Natural killer cell (primary cell): ENCODE measurements at regions not wholly inside any gene's neighbourhood (a gene's known extent, or its start where the extent isn't known, plus 50 kb on each side); places are given as distances from the start of the nearest gene placed in this dataset.
A peak's percentile ranks its signal among the peaks of the same experiment; 100 is the strongest.

ENCODE experiments used
- ATAC-seq, 3 donors: fragments of 150-1000 bp in 2 of 3; fragments of 200-7000 bp in 1 of 3; cut with Tn5 transposase; 1 replicate in 1 of 3; 2 replicates in 2 of 3; pipeline ENCODE4 v1.10.0; 2021; ENCODE audit warnings: mild to moderate bottlenecking in 2 of 3, moderate library complexity in 2 of 3
- DNase-seq, 2 donors: peaks; one replicate each; pipeline versions ENCODE4 v3.0.0 to v3.0.0-alpha.2; 2013 to 2021; ENCODE audit warnings: mixed read lengths in 1 of 2
- H3K27ac ChIP-seq: one replicate; pipeline ENCODE4 v1.5.1; 2013; ENCODE audit warnings: mild to moderate bottlenecking, low read length
- H3K27me3 ChIP-seq: one replicate; pipeline ENCODE4 v1.6.1; 2013; ENCODE audit warnings: low read length; ENCODE audit not compliant: control insufficient read depth, insufficient read depth
- H3K36me3 ChIP-seq: one replicate; pipeline ENCODE4 v1.6.1; 2013; ENCODE audit warnings: low read length; ENCODE audit not compliant: control insufficient read depth, insufficient read depth
- H3K4me1 ChIP-seq: one replicate; pipeline ENCODE4 v1.6.1; 2013; ENCODE audit warnings: low read length; ENCODE audit not compliant: control insufficient read depth, insufficient read depth
- H3K4me3 ChIP-seq: one replicate; pipeline ENCODE4 v1.5.1; 2013; ENCODE audit warnings: low read length
- H3K9me3 ChIP-seq: one replicate; pipeline ENCODE4 v1.6.1; 2013; ENCODE audit warnings: low read length; ENCODE audit not compliant: control insufficient read depth, insufficient read depth
- H3K27ac Mint-ChIP-seq, 2 donors: one replicate each; pipeline ENCODE4 v1.8.0; 2022; ENCODE audit warnings: mild to moderate bottlenecking in 2 of 2, mixed read lengths in 2 of 2, moderate library complexity in 1 of 2
- H3K27me3 Mint-ChIP-seq, 2 donors: one replicate each; pipeline ENCODE4 v1.8.0; 2022; ENCODE audit warnings: low read depth in 2 of 2, mixed read lengths in 2 of 2
- H3K36me3 Mint-ChIP-seq: one replicate; pipeline ENCODE4 v1.8.0; 2022; ENCODE audit warnings: mixed read lengths
- H3K4me1 Mint-ChIP-seq, 2 donors: one replicate each; pipeline ENCODE4 v1.8.0; 2022; ENCODE audit warnings: mixed read lengths in 2 of 2
- H3K4me3 Mint-ChIP-seq: one replicate; pipeline ENCODE4 v1.8.0; 2022; ENCODE audit warnings: mild to moderate bottlenecking, moderate library complexity, mixed read lengths
- H3K9me3 Mint-ChIP-seq, 2 donors: one replicate each; pipeline ENCODE4 v1.8.0; 2022; ENCODE audit warnings: mixed read lengths in 2 of 2
- WGBS: methylation state at CpG from one replicate; pipeline ENCODE4 v1.1.7; 2013; ENCODE audit warnings: missing lambda C conversion rate; ENCODE audit not compliant: insufficient coverage; 5-methylcytosine and 5-hydroxymethylcytosine counted together
- intact Hi-C: fragments of 100-400 bp; cut with micrococcal nuclease; formaldehyde crosslinking; loops from one replicate; pipeline ENCODE4 v1.14.2; 2022
- TF ChIP-seq, protein P1 (sequence below): fragments of 200-600 bp; IDR thresholded peaks from one replicate; pipeline ENCODE4 v1.8.0; 2022; ENCODE audit warnings: antibody characterized with exemption

- Mint-ChIP-seq H3K4me1 (no peaks in the 10 kb centered on the region), H3K36me3 (no peaks in the 10 kb centered on the region), H3K9me3 (no peaks in the 10 kb centered on the region), H3K27me3 (peaks cover 5 to 13% of the 10 kb centered on the region in 2 donors), H3K27ac (no peak overlapping the region), H3K4me3 (no peak overlapping the region)
- TF ChIP-seq, protein P1, sequence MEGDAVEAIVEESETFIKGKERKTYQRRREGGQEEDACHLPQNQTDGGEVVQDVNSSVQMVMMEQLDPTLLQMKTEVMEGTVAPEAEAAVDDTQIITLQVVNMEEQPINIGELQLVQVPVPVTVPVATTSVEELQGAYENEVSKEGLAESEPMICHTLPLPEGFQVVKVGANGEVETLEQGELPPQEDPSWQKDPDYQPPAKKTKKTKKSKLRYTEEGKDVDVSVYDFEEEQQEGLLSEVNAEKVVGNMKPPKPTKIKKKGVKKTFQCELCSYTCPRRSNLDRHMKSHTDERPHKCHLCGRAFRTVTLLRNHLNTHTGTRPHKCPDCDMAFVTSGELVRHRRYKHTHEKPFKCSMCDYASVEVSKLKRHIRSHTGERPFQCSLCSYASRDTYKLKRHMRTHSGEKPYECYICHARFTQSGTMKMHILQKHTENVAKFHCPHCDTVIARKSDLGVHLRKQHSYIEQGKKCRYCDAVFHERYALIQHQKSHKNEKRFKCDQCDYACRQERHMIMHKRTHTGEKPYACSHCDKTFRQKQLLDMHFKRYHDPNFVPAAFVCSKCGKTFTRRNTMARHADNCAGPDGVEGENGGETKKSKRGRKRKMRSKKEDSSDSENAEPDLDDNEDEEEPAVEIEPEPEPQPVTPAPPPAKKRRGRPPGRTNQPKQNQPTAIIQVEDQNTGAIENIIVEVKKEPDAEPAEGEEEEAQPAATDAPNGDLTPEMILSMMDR = no peak
- ATAC-seq (no peak), DNase-seq (no peak)
- H3K4me3 ChIP-seq = no peak overlapping the region
- no peaks in the 10 kb centered on the region for H3K9me3 ChIP-seq
- H3K27ac ChIP-seq = no peak overlapping the region
- H3K4me1 ChIP-seq = no peaks in the 10 kb centered on the region
- H3K27me3 ChIP-seq = peaks cover 2% of the 10 kb centered on the region
- 60% methylated on average over 2 of the region's 2 CpGs for WGBS
- no peaks in the 10 kb centered on the region for H3K36me3 ChIP-seq
- intact Hi-C loops = no loop called here
These were observed 88.9 kb upstream of the PMAIP1 start for GRCh38 chr18:59810735-59811520.

DNA sequence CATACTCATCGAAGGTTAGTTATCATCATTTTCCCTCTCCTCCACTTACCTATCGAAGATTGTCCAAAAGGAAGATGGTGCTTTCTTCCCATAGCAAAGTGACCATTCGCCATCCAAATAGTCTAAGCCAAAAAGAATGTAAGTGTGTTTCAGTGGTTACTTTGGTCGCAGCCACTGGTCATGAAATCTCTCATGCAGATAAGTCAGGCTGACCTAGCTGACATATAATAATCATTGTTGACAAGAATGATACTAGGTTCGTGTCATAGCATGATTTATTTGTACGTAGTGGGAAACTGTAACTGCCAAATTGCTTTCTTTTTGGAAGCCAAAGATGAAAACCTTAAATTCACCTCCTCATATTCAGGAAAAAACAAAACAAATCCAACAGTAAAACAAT, 89.6 kb upstream of the PMAIP1 start:
- Mint-ChIP-seq H3K9me3 (no peaks in the 10 kb centered on the region), H3K4me3 (no peak overlapping the region), H3K27ac (no peak overlapping the region), H3K4me1 (no peaks in the 10 kb centered on the region), H3K27me3 (peaks cover 5 to 12% of the 10 kb centered on the region in 2 donors), H3K36me3 (no peaks in the 10 kb centered on the region)
- Histone ChIP-seq H3K27ac (no peak overlapping the region), H3K4me3 (no peak overlapping the region), H3K27me3 (peaks cover 2% of the 10 kb centered on the region), H3K36me3 (no peaks in the 10 kb centered on the region), H3K4me1 (no peaks in the 10 kb centered on the region), H3K9me3 (no peaks in the 10 kb centered on the region)
- intact Hi-C loops = no loop called here
- DNase-seq (no peak), ATAC-seq (no peak)
- WGBS = 93% methylated on average over 4 of the region's 6 CpGs
- TF ChIP-seq, protein P1 = no peak

- Histone ChIP-seq H3K4me3 (no peak overlapping the region), H3K36me3 (no peaks in the 10 kb centered on the region), H3K27ac (no peak overlapping the region), H3K27me3 (no peaks in the 10 kb centered on the region), H3K9me3 (no peaks in the 10 kb centered on the region), H3K4me1 (peaks cover 3% of the 10 kb centered on the region)
- DNase-seq (peak in 1 of 2 donors; percentile 8), ATAC-seq (no peak)
- WGBS = 59% methylated on average over 6 of the region's 7 CpGs
- H3K4me3 Mint-ChIP-seq = no peak overlapping the region
- H3K27me3 Mint-ChIP-seq = peaks cover 0 to 2% of the 10 kb centered on the region in 2 donors
- no peaks in the 10 kb centered on the region for H3K36me3 Mint-ChIP-seq
- TF ChIP-seq, protein P1 = no peak
- no peak overlapping the region for H3K27ac Mint-ChIP-seq
- intact Hi-C loops = no loop called here
- H3K9me3 Mint-ChIP-seq = no peaks in the 10 kb centered on the region
- no peaks in the 10 kb centered on the region for H3K4me1 Mint-ChIP-seq
These were observed 97.8 kb upstream of the PMAIP1 start for GRCh38 chr18:59802031-59802430.

GRCh38 chr18:59801576-59801975, 98.2 kb upstream of the PMAIP1 start:
- Mint-ChIP-seq H3K4me3 (no peak overlapping the region), H3K36me3 (no peaks in the 10 kb centered on the region), H3K27me3 (peaks cover 0 to 2% of the 10 kb centered on the region in 2 donors), H3K4me1 (no peaks in the 10 kb centered on the region), H3K9me3 (no peaks in the 10 kb centered on the region), H3K27ac (no peak overlapping the region)
- Histone ChIP-seq H3K4me3 (no peak overlapping the region), H3K27me3 (no peaks in the 10 kb centered on the region), H3K27ac (no peak overlapping the region), H3K9me3 (no peaks in the 10 kb centered on the region), H3K4me1 (peaks cover 3% of the 10 kb centered on the region), H3K36me3 (no peaks in the 10 kb centered on the region)
- 83% methylated on average over 6 of the region's 6 CpGs for WGBS
- TF ChIP-seq, protein P1 = no peak
- intact Hi-C loops = no loop called here
- ATAC-seq (no peak), DNase-seq (no peak)
